Heart left ventricle (tissue), 16 donors: ENCODE measurements at regions not wholly inside any gene's neighbourhood (a gene's known extent, or its start where the extent isn't known, plus 50 kb on each side); places are given as distances from the start of the nearest gene placed in this dataset.

Source experiments
- ATAC-seq, 4 donors: fragments of 200-7000 bp; cut with Tn5 transposase; one replicate each; pipeline ENCODE4 v1.9.1; 2020 to 2022; ENCODE audit warnings: moderate library complexity in 4 of 4, mild to moderate bottlenecking in 3 of 4, moderate number of reproducible peaks in 1 of 4
- DNase-seq, 5 donors: peaks; one replicate each; pipeline ENCODE4 v3.0.0-alpha.2; 2020
- H3K27ac ChIP-seq, 12 donors: fragments of 200-600 bp; sonication (generic) in 4 of 12; one replicate each; pipeline versions ENCODE4 v1.5.0 to v1.8.0; 2016 to 2022; ENCODE audit warnings: mild to moderate bottlenecking in 2 of 12
- H3K27me3 ChIP-seq, 9 donors: fragments of 200-600 bp; sonication (generic) in 2 of 9; one replicate each; pipeline versions ENCODE4 v1.5.1 to v1.8.0; 2016 to 2022; ENCODE audit warnings: mild to moderate bottlenecking in 3 of 9
- H3K36me3 ChIP-seq, 9 donors: fragments of 200-600 bp; sonication (generic) in 2 of 9; one replicate each; pipeline versions ENCODE4 v1.5.0 to v1.8.0; 2018 to 2022; ENCODE audit warnings: mild to moderate bottlenecking in 2 of 9
- H3K4me1 ChIP-seq, 12 donors: fragments of 200-600 bp; sonication (generic) in 4 of 12; one replicate each; pipeline versions ENCODE4 v1.5.0 to v1.8.0; 2016 to 2022; ENCODE audit warnings: mild to moderate bottlenecking in 3 of 12
- H3K4me3 ChIP-seq, 12 donors: fragments of 200-600 bp; sonication (generic) in 4 of 12; one replicate each; pipeline versions ENCODE4 v1.5.0 to v1.8.0; 2017 to 2022; ENCODE audit warnings: mild to moderate bottlenecking in 9 of 12, moderate library complexity in 4 of 12
- H3K9me3 ChIP-seq, 12 donors: fragments of 200-600 bp; sonication (generic) in 4 of 12; one replicate each; pipeline versions ENCODE4 v1.5.0 to v1.8.0; 2016 to 2022; ENCODE audit warnings: mild to moderate bottlenecking in 1 of 12
- CTCF ChIP-seq, 12 donors: fragments of 200-600 bp; sonication (generic) in 4 of 12; IDR thresholded peaks; one replicate each; pipeline versions ENCODE4 v1.5.0 to v1.8.0; 2018 to 2022; ENCODE audit warnings: antibody characterized with exemption in 12 of 12, mild to moderate bottlenecking in 5 of 12
- POLR2A ChIP-seq, 2 donors: fragments of 450-650 bp; IDR thresholded peaks; one replicate each; pipeline ENCODE4 v1.6.1; 2017; ENCODE audit warnings: antibody characterized with exemption in 2 of 2, mild to moderate bottlenecking in 2 of 2, moderate library complexity in 2 of 2
- WGBS, 4 donors: extraction: QIAGEN DNeasy Blood & Tissue Kit in 2 of 4; methylation state at CpG; one replicate each; pipeline versions ENCODE4 v1.1.5 to v1.1.7; 2013 to 2018; 5-methylcytosine and 5-hydroxymethylcytosine counted together
- intact Hi-C, 10 donors: fragments of 100-400 bp; cut with DNase I; formaldehyde crosslinking; loops; one replicate each; pipeline versions ENCODE4 v1.11.1 to v1.14.2; 2022
- donor health status: ischemic (EF 13 %, LVEDD 7.1; RV severe dilation, severe dysfunction).
- donor health status: healthy with polysubstance abuse.
- donor health status: DM: no; HTN: yes; CAD: no.
- donor health status: DM: no; HTN: no; CAD: no.
- donor health status: ischemic (EF 25% LVEDD 6.9; RV normal size, moderate dysfunction).
- donor health status: ischemic (EF 25% LVEDD 5.7; RV mildly dilated, moderate dysfunction).
- donor health status: healthy.
- donor health status: DM: yes; HTN: yes; CAD: no.
- donor health status: ischemic (EF 35%, LVEDD 5.7; RV mildly dilated, moderate dysfunction).
- donor health status: nonischemic (EF 11% LVEDD 7.7; RV severe dilation, severe dysfunction).
- donor health status: DM: yes; HTN: yes; CAD: no.
- donor health status: PGD.
- donor health status: ischemic (EF 29% LVEDD 5.4; RV normal size, mild dysfunction).
- donor health status: nonischemic (EF 23%, LVEDD 6.1; RV moderate dilation, normal function).

GRCh38 chr2:4139731-4140130 is 436.4 kb downstream of the DCDC2C start:
- DNase-seq = no peak
- Histone ChIP-seq H3K27ac (no peak overlapping the region), H3K27me3 (no peaks in the 10 kb centered on the region), H3K4me3 (no peak overlapping the region), H3K36me3 (no peaks in the 10 kb centered on the region), H3K9me3 (peaks cover 0 to 4% (median 0%) of the 10 kb centered on the region in 12 donors), H3K4me1 (no peaks in the 10 kb centered on the region)
- no peak for TF ChIP-seq CTCF (IDR thresholded peaks at IDR 0.05)
- TF ChIP-seq POLR2A (IDR thresholded peaks at IDR 0.05) = no peak
- WGBS, 4 donors = 83 to 96% (median 88%) methylated on average over 1 of the region's 1 CpG
- intact Hi-C loops = no loop called here
- no peak for ATAC-seq

GRCh38 chr2:4140281-4140970 is 437.1 kb downstream of the DCDC2C start:
- WGBS, 4 donors = 38 to 41% (median 39%) methylated on average over 9 of the region's 9 CpGs
- DNase-seq (no peak), ATAC-seq (no peak)
- Histone ChIP-seq H3K36me3 (no peaks in the 10 kb centered on the region), H3K4me3 (no peak overlapping the region), H3K27me3 (no peaks in the 10 kb centered on the region), H3K9me3 (peaks cover 0 to 5% (median 0%) of the 10 kb centered on the region in 12 donors), H3K4me1 (no peaks in the 10 kb centered on the region), H3K27ac (no peak overlapping the region)
- intact Hi-C loops = no loop called here
- no peak for TF ChIP-seq POLR2A (IDR thresholded peaks at IDR 0.05)
- TF ChIP-seq CTCF (IDR thresholded peaks at IDR 0.05) = no peak

- Histone ChIP-seq H3K27me3 (no peaks in the 10 kb centered on the region), H3K27ac (no peak overlapping the region), H3K36me3 (no peaks in the 10 kb centered on the region), H3K4me1 (no peaks in the 10 kb centered on the region), H3K4me3 (no peak overlapping the region), H3K9me3 (peaks cover 0 to 14% (median 0%) of the 10 kb centered on the region in 12 donors)
- TF ChIP-seq POLR2A (IDR thresholded peaks at IDR 0.05) (no peak), CTCF (IDR thresholded peaks at IDR 0.05) (no peak)
- 71 to 82% (median 77%) methylated on average over 1 of the region's 1 CpG for WGBS, 4 donors
- DNase-seq = no peak
- no peak for ATAC-seq
- intact Hi-C loops = no loop called here
These were observed 441.4 kb downstream of the DCDC2C start for GRCh38 chr2:4144731-4145130.

DNA sequence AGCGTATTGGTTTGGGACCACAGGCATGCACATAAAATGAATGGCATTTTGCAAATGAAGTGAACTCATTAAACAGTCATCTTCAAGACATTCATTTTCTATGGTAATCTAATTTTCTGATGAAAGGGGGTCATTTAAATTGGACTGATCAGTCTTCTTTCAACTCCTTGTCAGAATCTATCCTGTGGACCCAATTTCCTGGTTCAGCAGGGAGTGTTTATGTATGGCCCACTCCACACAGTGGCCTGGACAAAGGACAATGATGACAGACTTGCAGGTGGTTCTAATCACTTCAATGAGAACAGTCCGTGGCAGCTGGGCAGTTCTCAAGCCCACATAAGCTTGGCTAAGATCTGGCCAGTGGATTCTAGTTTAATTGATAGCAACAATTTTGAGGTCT is 448.1 kb downstream of the DCDC2C start:
- H3K4me3 ChIP-seq = no peak overlapping the region
- intact Hi-C loops = no loop called here
- no peak overlapping the region for H3K27ac ChIP-seq
- DNase-seq (no peak), ATAC-seq (no peak)
- peaks cover 0 to 11% (median 0%) of the 10 kb centered on the region in 12 donors for H3K9me3 ChIP-seq
- no peaks in the 10 kb centered on the region for H3K36me3 ChIP-seq
- H3K4me1 ChIP-seq = no peaks in the 10 kb centered on the region
- no peak for TF ChIP-seq POLR2A (IDR thresholded peaks at IDR 0.05)
- TF ChIP-seq CTCF (IDR thresholded peaks at IDR 0.05) = no peak
- WGBS, 4 donors = 68 to 73% (median 68%) methylated on average over 2 of the region's 2 CpGs
- H3K27me3 ChIP-seq = no peaks in the 10 kb centered on the region
